SK-N-SH (cell line): ENCODE measurements at regions not wholly inside any gene's neighbourhood (a gene's known extent, or its start where the extent isn't known, plus 50 kb on each side); places are given as distances from the start of the nearest gene placed in this dataset.

ENCODE experiments used
- CTCF ChIA-PET: fragments of 300-600, 350-600 bp; formaldehyde crosslinking; extraction: SDS; loops from one replicate; lab custom pipeline; 2021; lab: Yijun Ruan, JAX
- POLR2A ChIA-PET: fragments of 350-600 bp; sonication (Branson Sonifier 250); formaldehyde crosslinking; extraction: SDS; loops from one replicate; lab custom pipeline; 2020; ENCODE audit warnings: antibody characterized with exemption, inconsistent platforms; lab: Yijun Ruan, JAX
- DNase-seq: peaks from one replicate; pipeline ENCODE4 v3.0.0; 2012
- H2AFZ ChIP-seq: fragments of 200-600 bp; sonication (generic); 2 replicates; pipeline ENCODE4 v1.8.1; 2016; ENCODE audit warnings: antibody characterized with exemption, mild to moderate bottlenecking, low read depth
- H3F3A ChIP-seq: fragments of 200-600 bp; sonication (generic); replicated peaks from 2 replicates; pipeline ENCODE3; 2016; ENCODE audit warnings: antibody characterized with exemption, mild to moderate bottlenecking; ENCODE audit not compliant: insufficient read depth
- H3K27ac ChIP-seq, 2 experiments: fragments of 200-500 bp in 1 of 2; fragments of 200-600 bp in 1 of 2; sonication (Bioruptor generic) in 1 of 2; sonication (generic), shearing (Covaris generic) in 1 of 2; 2 replicates each; pipeline versions ENCODE4 v1.5.1 to v1.6.1; 2014 to 2016; ENCODE audit warnings: low read depth in 2 of 2, inconsistent platforms in 1 of 2, low read length in 1 of 2, mild to moderate bottlenecking in 1 of 2, mixed read lengths in 1 of 2
- H3K27me3 ChIP-seq: fragments of 200-600 bp; sonication (generic), shearing (Covaris generic); 2 replicates; pipeline ENCODE4 v1.6.1; 2016; ENCODE audit warnings: mixed run types; ENCODE audit not compliant: insufficient read depth
- H3K36me3 ChIP-seq, 2 experiments: fragments of 200-500 bp in 1 of 2; fragments of 200-600 bp in 1 of 2; sonication (Bioruptor generic) in 1 of 2; sonication (generic) in 1 of 2; replicated peaks in 1 of 2; 2 replicates each; pipeline versions ENCODE3 to v1.5.1; 2014 to 2016; ENCODE audit warnings: low read length in 1 of 2, mild to moderate bottlenecking in 1 of 2; ENCODE audit not compliant: insufficient read depth in 2 of 2, control insufficient read depth in 1 of 2
- H3K4me1 ChIP-seq, 2 experiments: fragments of 200-500 bp in 1 of 2; fragments of 200-600 bp in 1 of 2; sonication (Bioruptor generic) in 1 of 2; sonication (generic), shearing (Covaris generic) in 1 of 2; 2 replicates each; pipeline versions ENCODE4 v1.5.1 to v1.6.1; 2014 to 2016; ENCODE audit warnings: low read depth in 1 of 2, low read length in 1 of 2, mixed run types in 1 of 2; ENCODE audit not compliant: insufficient read depth in 2 of 2, control insufficient read depth in 1 of 2
- H3K4me2 ChIP-seq: fragments of 200-600 bp; sonication (generic), shearing (Covaris generic); 2 replicates; pipeline ENCODE4 v1.6.1; 2017; ENCODE audit warnings: mixed run types
- H3K4me3 ChIP-seq, 2 experiments: fragments of 200-500 bp in 1 of 2; fragments of 200-600 bp in 1 of 2; sonication (Bioruptor generic) in 1 of 2; sonication (generic), shearing (Covaris generic) in 1 of 2; 2 replicates each; pipeline versions ENCODE4 v1.5.1 to v1.8.1; 2014 to 2016; ENCODE audit warnings: low read depth in 2 of 2, inconsistent platforms in 1 of 2, low read length in 1 of 2, mild to moderate bottlenecking in 1 of 2, mixed read lengths in 1 of 2, moderate library complexity in 1 of 2
- H3K79me2 ChIP-seq: fragments of 200-600 bp; sonication (generic); 2 replicates; pipeline ENCODE4 v1.8.1; 2017; ENCODE audit warnings: mild to moderate bottlenecking; ENCODE audit not compliant: insufficient read depth
- H3K9ac ChIP-seq: fragments of 200-600 bp; sonication (generic); 2 replicates; pipeline ENCODE4 v1.6.1; 2017; ENCODE audit warnings: mixed run types
- H3K9me2 ChIP-seq: fragments of 200-600 bp; sonication (generic); 2 replicates; pipeline ENCODE4 v1.6.1; 2017; ENCODE audit warnings: mixed run types
- H3K9me3 ChIP-seq: fragments of 200-600 bp; sonication (generic); 2 replicates; pipeline ENCODE4 v1.6.1; 2017; ENCODE audit warnings: mixed run types, mild to moderate bottlenecking, moderate library complexity
- H4K20me1 ChIP-seq: fragments of 200-600 bp; sonication (generic); 2 replicates; pipeline ENCODE4 v1.6.1; 2017; ENCODE audit warnings: mild to moderate bottlenecking, mixed run types; ENCODE audit not compliant: insufficient read depth
- CHD2 ChIP-seq: fragments of 150-350 bp; IDR thresholded peaks from 2 replicates; pipeline ENCODE4 v1.6.1; 2018; ENCODE audit warnings: low read length; ENCODE audit not compliant: partially characterized antibody
- CTCF ChIP-seq: fragments of 200-600 bp; sonication (generic); IDR thresholded peaks from 2 replicates; pipeline ENCODE4 v1.6.1; 2017; ENCODE audit warnings: antibody characterized with exemption, mild to moderate bottlenecking, moderate library complexity
- FOSL2 ChIP-seq: IDR thresholded peaks from 2 replicates; pipeline ENCODE4 v1.4.0; 2012; ENCODE audit warnings: low read depth, mild to moderate bottlenecking, moderate library complexity, borderline replicate concordance
- FOXJ3 ChIP-seq: sonication (generic); formaldehyde crosslinking; IDR thresholded peaks from 2 replicates; pipeline ENCODE4 v1.5.1; 2020; ENCODE audit warnings: mild to moderate bottlenecking, missing genetic modification reagents
- FOXM1 ChIP-seq: IDR thresholded peaks from 2 replicates; pipeline ENCODE4 v1.4.0; 2012; ENCODE audit warnings: low read depth, mild to moderate bottlenecking
- GABPA ChIP-seq: IDR thresholded peaks from 2 replicates; pipeline ENCODE4 v1.4.0; 2012; ENCODE audit warnings: low read depth, mild to moderate bottlenecking
- MAX ChIP-seq: IDR thresholded peaks from 2 replicates; pipeline ENCODE4 v1.4.0; 2012; ENCODE audit warnings: low read depth
- MEF2A ChIP-seq: IDR thresholded peaks from 2 replicates; pipeline ENCODE4 v1.4.0; 2012; ENCODE audit warnings: low read depth, borderline replicate concordance
- MXI1 ChIP-seq: IDR thresholded peaks from 2 replicates; pipeline ENCODE4 v1.6.1; 2012; ENCODE audit warnings: mild to moderate bottlenecking, low read depth, low read length, improper control_type of control experiment
- POLR2AphosphoS5 ChIP-seq: IDR thresholded peaks from 2 replicates; pipeline ENCODE4 v1.6.1; 2012; ENCODE audit warnings: low read depth, low read length
- RAD21 ChIP-seq: IDR thresholded peaks from 2 replicates; pipeline ENCODE4 v1.6.1; 2012; ENCODE audit warnings: mild to moderate bottlenecking, low read length
- RCOR1 ChIP-seq: fragments of 150-350 bp; IDR thresholded peaks from 2 replicates; pipeline ENCODE4 v1.6.1; 2017; ENCODE audit warnings: antibody characterized with exemption, low read length
- REST ChIP-seq: IDR thresholded peaks from 2 replicates; pipeline ENCODE4 v1.6.1; 2012; ENCODE audit warnings: mild to moderate bottlenecking, low read depth, low read length, moderate library complexity
- SIN3A ChIP-seq: IDR thresholded peaks from 2 replicates; pipeline ENCODE4 v1.6.1; 2012; ENCODE audit warnings: low read depth, mild to moderate bottlenecking, low read length, moderate library complexity, borderline replicate concordance
- SMC3 ChIP-seq: IDR thresholded peaks from 2 replicates; pipeline ENCODE4 v1.6.1; 2012; ENCODE audit warnings: low read depth, low read length, improper control_type of control experiment
- TAF1 ChIP-seq: IDR thresholded peaks from 2 replicates; pipeline ENCODE4 v1.6.1; 2012; ENCODE audit warnings: low read depth, mild to moderate bottlenecking, low read length, moderate library complexity, borderline replicate concordance
- TEAD4 ChIP-seq: IDR thresholded peaks from 2 replicates; pipeline ENCODE4 v1.4.0; 2012; ENCODE audit warnings: mild to moderate bottlenecking, borderline replicate concordance; ENCODE audit not compliant: insufficient read depth
- USF2 ChIP-seq: fragments of 150-350 bp; IDR thresholded peaks from 2 replicates; pipeline ENCODE4 v1.6.1; 2017; ENCODE audit warnings: antibody characterized with exemption, low read length, low read depth, borderline replicate concordance
- YY1 ChIP-seq: IDR thresholded peaks from 2 replicates; pipeline ENCODE4 v1.4.0; 2012; ENCODE audit warnings: low read depth, mild to moderate bottlenecking
- WGBS: methylation state at CpG from one replicate; pipeline ENCODE4 v1.1.6; 2017; ENCODE audit warnings: low lambda C conversion rate; 5-methylcytosine and 5-hydroxymethylcytosine counted together
- TF ChIP-seq, protein P1 (sequence below): IDR thresholded peaks from 2 replicates; pipeline ENCODE4 v1.4.0; 2012; ENCODE audit warnings: low read depth, borderline replicate concordance

DNA sequence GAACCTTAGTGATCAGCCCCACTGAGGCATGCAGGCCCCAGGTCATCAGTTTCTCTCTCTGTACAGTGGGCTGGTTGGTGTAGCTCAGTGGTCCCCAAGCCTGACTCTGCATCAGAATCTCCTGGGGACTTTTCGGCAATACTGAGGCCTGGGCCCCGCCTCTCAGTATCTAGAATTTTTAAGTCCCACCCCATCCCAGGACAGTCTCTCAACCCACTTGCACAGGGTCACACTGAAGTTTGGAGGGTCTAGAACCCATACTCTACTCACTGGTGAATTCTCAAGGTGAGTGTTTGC is 216.4 kb downstream of the MATN1 start (continued):
- TF ChIP-seq USF2: no peak
- TF ChIP-seq, protein P1, sequence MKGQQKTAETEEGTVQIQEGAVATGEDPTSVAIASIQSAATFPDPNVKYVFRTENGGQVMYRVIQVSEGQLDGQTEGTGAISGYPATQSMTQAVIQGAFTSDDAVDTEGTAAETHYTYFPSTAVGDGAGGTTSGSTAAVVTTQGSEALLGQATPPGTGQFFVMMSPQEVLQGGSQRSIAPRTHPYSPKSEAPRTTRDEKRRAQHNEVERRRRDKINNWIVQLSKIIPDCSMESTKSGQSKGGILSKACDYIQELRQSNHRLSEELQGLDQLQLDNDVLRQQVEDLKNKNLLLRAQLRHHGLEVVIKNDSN: no peak
- TF ChIP-seq RAD21: no peak

DNA sequence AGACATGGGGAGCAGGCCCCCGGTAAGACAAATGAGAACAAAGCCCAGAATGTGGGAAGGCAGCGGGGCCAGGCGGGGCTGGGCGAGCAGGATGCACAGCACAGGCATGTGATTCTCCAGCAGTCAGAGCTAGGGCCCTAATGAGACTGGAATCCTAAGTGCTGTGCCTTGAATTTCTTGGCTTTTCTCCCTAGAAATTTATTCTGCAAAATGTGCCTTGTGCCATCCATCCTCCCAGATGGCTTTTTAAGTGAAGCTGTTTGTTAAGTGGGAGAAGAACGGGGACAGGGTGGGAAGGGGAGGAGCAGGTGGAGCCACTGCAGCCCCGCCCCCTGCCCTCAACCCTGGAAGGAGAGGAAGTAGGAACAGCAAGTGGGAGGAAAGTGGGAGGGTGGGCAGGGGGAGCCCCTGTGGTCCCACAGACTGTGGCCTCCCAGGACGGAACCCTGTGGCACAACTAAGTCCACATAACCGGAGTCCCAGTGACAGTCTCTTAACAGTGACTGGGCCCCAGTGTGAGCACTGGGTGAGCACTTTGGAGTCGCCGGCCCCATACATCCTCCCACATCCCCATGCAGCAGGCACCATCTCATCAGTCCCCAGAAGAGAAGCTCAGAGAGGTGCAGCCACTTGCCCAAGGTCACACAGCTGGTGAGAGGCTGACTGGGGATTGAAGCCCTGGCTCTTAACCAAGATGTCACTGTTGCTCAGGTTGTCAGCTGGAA is 216.9 kb downstream of the MATN1 start:
- WGBS: 58% methylated on average over 9 of the region's 10 CpGs
- ChIA-PET POLR2A (no interaction called here), CTCF (interaction anchor here (0.7 kb wide), 1 partner anchor 36 kb away, joined by 3 read pairs; no protein-coding TSS in a partner anchor)

More for the DNA sequence above, 216.9 kb downstream of the MATN1 start:
- no peak overlapping the region for H3K9ac ChIP-seq
- no peaks in the 10 kb centered on the region for H3F3A ChIP-seq
- H4K20me1 ChIP-seq: no peaks in the 10 kb centered on the region
- no peak for DNase-seq
- H3K79me2 ChIP-seq: no peaks in the 10 kb centered on the region
- TF ChIP-seq FOXJ3 (CRISPR knock-in tag) (no peak), FOSL2 (no peak), CHD2 (no peak), MXI1 (no peak), REST (no peak), YY1 (no peak), RCOR1 (no peak), TEAD4 (no peak), USF2 (no peak), GABPA (no peak), MAX (no peak), POLR2AphosphoS5 (no peak), FOXM1 (no peak), MEF2A (no peak), SMC3 (no peak), SIN3A (no peak), TAF1 (no peak), CTCF (no peak)
- TF ChIP-seq, protein P1: no peak
- H2AFZ ChIP-seq: no peak overlapping the region
- peaks cover 0 to 2% of the 10 kb centered on the region in 2 experiments; a peak in 1 of 4 replicates for H3K4me1 ChIP-seq
- no peak overlapping the region for H3K4me2 ChIP-seq
- H3K9me3 ChIP-seq: no peaks in the 10 kb centered on the region
- no peaks in the 10 kb centered on the region for H3K9me2 ChIP-seq
- H3K36me3 ChIP-seq: no peaks in the 10 kb centered on the region
- no peaks in the 10 kb centered on the region for H3K27me3 ChIP-seq
- no peak overlapping the region for H3K27ac ChIP-seq
- H3K4me3 ChIP-seq: no peak overlapping the region
